A673 (cell line): ENCODE measurements at regions not wholly inside any gene's neighbourhood (a gene's known extent, or its start where the extent isn't known, plus 50 kb on each side); places are given as distances from the start of the nearest gene placed in this dataset.

Source experiments
- BruUV-seq: library from RNA; stranded (reverse); fragments of 400-500 nt; replicated peaks from 2 replicates; lab custom pipeline; 2021; lab: Mats Ljungman, UMichigan
- CTCF ChIA-PET: fragments of 300-600 bp; sonication (Branson Sonifier 250); formaldehyde crosslinking; loops from one replicate; lab custom pipeline; 2022; ENCODE audit warnings: antibody characterized with exemption; lab: Charles Lee
- POLR2A ChIA-PET: fragments of 300-600 bp; sonication (Branson Sonifier 250); formaldehyde crosslinking; loops from one replicate; lab custom pipeline; 2022; ENCODE audit warnings: antibody characterized with exemption; ENCODE audit not compliant: low non-redundant PET; lab: Charles Lee
- DNase-seq: peaks from one replicate; pipeline ENCODE4 v3.0.0-alpha.2; 2015; ENCODE audit warnings: low spot score
- H3K27ac ChIP-seq: fragments of 200-600 bp; sonication (generic); 2 replicates; pipeline ENCODE4 v1.5.1; 2016; ENCODE audit warnings: mixed run types, low read depth, mild to moderate bottlenecking, mixed read lengths, antibody characterized with exemption, low read length; ENCODE audit not compliant: poor library complexity, severe bottlenecking
- H3K27me3 ChIP-seq: fragments of 200-600 bp; sonication (generic); replicated peaks from 2 replicates; pipeline ENCODE4 v1.6.1; 2017; ENCODE audit warnings: mixed run types, low read depth, mild to moderate bottlenecking, mixed read lengths, antibody characterized with exemption, low read length; ENCODE audit not compliant: insufficient read depth, poor library complexity
- H3K36me3 ChIP-seq: fragments of 200-600 bp; sonication (generic); 2 replicates; pipeline ENCODE4 v1.6.1; 2016; ENCODE audit warnings: mixed run types, mild to moderate bottlenecking, mixed read lengths, antibody characterized with exemption, low read length; ENCODE audit not compliant: insufficient read depth, poor library complexity, severe bottlenecking
- H3K4me1 ChIP-seq: fragments of 200-600 bp; sonication (generic); 2 replicates; pipeline ENCODE4 v1.6.1; 2017; ENCODE audit warnings: mixed run types, mild to moderate bottlenecking, mixed read lengths, antibody characterized with exemption, low read length; ENCODE audit not compliant: insufficient read depth, poor library complexity, severe bottlenecking
- H3K4me3 ChIP-seq: fragments of 200-600 bp; sonication (generic); 2 replicates; pipeline ENCODE4 v1.5.1; 2016; ENCODE audit warnings: low read depth, mixed run types, mild to moderate bottlenecking, mixed read lengths, low read length; ENCODE audit not compliant: poor library complexity, severe bottlenecking
- H3K9me3 ChIP-seq: fragments of 200-600 bp; sonication (generic); 2 replicates; pipeline ENCODE4 v1.6.1; 2016; ENCODE audit warnings: mixed run types, low read depth, mild to moderate bottlenecking, mixed read lengths, antibody characterized with exemption, low read length; ENCODE audit not compliant: poor library complexity, severe bottlenecking
- CTCF ChIP-seq: fragments of 300-800, 200-600 bp; sonication (generic); conservative IDR thresholded peaks from 2 replicates; pipeline ENCODE4 v1.5.1; 2017; ENCODE audit warnings: low read depth, mild to moderate bottlenecking, antibody characterized with exemption, low read length, moderate library complexity, mixed read lengths
- EZH2 ChIP-seq: fragments of 200-600 bp; sonication (generic); IDR thresholded peaks from 2 replicates; pipeline ENCODE4 v1.6.1; 2017; ENCODE audit warnings: borderline replicate concordance, low read depth, mild to moderate bottlenecking, mixed read lengths, antibody characterized with exemption, low read length; ENCODE audit not compliant: poor library complexity, severe bottlenecking
- intact Hi-C: fragments of 100-400 bp; cut with micrococcal nuclease; formaldehyde crosslinking; loops from one replicate; pipeline ENCODE4 v1.10.0; 2022; ENCODE audit not compliant: unreplicated experiment

GRCh38 chr2:59858540-59858939 lies 694.9 kb downstream of the BCL11A start:
- no TSS peak for BruUV-seq

GRCh38 chr2:59857109-59857508 lies 696.3 kb downstream of the BCL11A start:
- no peaks in the 10 kb centered on the region for H3K9me3 ChIP-seq
- no peaks in the 10 kb centered on the region for H3K4me1 ChIP-seq
- ChIA-PET POLR2A (no interaction called here), CTCF (no interaction called here)
- H3K4me3 ChIP-seq = no peak overlapping the region
- intact Hi-C loops = no loop called here
- no peak for TF ChIP-seq EZH2
- no peak for TF ChIP-seq CTCF
- no peaks in the 10 kb centered on the region for H3K36me3 ChIP-seq
- H3K27ac ChIP-seq = no peak overlapping the region
- no peak for DNase-seq
- no peaks in the 10 kb centered on the region for H3K27me3 ChIP-seq
- BruUV-seq = no TSS peak

More at GRCh38 chr2:59858540-59858939, 694.9 kb downstream of the BCL11A start:
- Histone ChIP-seq H3K27ac (no peak overlapping the region), H3K4me1 (no peaks in the 10 kb centered on the region), H3K9me3 (no peaks in the 10 kb centered on the region), H3K36me3 (no peaks in the 10 kb centered on the region), H3K27me3 (no peaks in the 10 kb centered on the region), H3K4me3 (no peak overlapping the region)
- POLR2A ChIA-PET = no interaction called here
- no peak for DNase-seq
- intact Hi-C loops = no loop called here
- no peak for TF ChIP-seq EZH2
- TF ChIP-seq CTCF = no peak
- CTCF ChIA-PET = no interaction called here

GRCh38 chr2:59856391-59856790 lies 697.1 kb downstream of the BCL11A start:
- no peaks in the 10 kb centered on the region for H3K4me1 ChIP-seq
- ChIA-PET CTCF (no interaction called here), POLR2A (no interaction called here)
- H3K9me3 ChIP-seq = no peaks in the 10 kb centered on the region
- TF ChIP-seq EZH2 (no peak), CTCF (no peak)
- H3K27me3 ChIP-seq = no peaks in the 10 kb centered on the region
- no peak overlapping the region for H3K4me3 ChIP-seq
- intact Hi-C loops = no loop called here
- no peak overlapping the region for H3K27ac ChIP-seq
- H3K36me3 ChIP-seq = no peaks in the 10 kb centered on the region
- no peak for DNase-seq
- no TSS peak for BruUV-seq
